GM13977 (cell line): ENCODE measurements at regions not wholly inside any gene's neighbourhood (a gene's known extent, or its start where the extent isn't known, plus 50 kb on each side); places are given as distances from the start of the nearest gene placed in this dataset.

Experiments
- DNase-seq: peaks from one replicate; pipeline ENCODE4 v3.0.0; 2012; ENCODE audit warnings: low spot score
- in situ Hi-C: fragments of 300-500 bp; cut with MboI; formaldehyde crosslinking; loops from one replicate; pipeline ENCODE4 v1.12.0; 2022; ENCODE audit warnings: low sequenced_read_pairs, low pct_unique_long_range_greater_than_20kb, mixed read lengths, inconsistent platforms; ENCODE audit not compliant: unreplicated experiment
- TF ChIP-seq, protein P1 (sequence below): IDR thresholded peaks from 2 replicates; pipeline ENCODE4 v1.5.1; 2012; ENCODE audit warnings: mild to moderate bottlenecking, control low read depth; ENCODE audit not compliant: insufficient read depth; ENCODE audit errors: extremely low read depth, missing control alignments

DNA sequence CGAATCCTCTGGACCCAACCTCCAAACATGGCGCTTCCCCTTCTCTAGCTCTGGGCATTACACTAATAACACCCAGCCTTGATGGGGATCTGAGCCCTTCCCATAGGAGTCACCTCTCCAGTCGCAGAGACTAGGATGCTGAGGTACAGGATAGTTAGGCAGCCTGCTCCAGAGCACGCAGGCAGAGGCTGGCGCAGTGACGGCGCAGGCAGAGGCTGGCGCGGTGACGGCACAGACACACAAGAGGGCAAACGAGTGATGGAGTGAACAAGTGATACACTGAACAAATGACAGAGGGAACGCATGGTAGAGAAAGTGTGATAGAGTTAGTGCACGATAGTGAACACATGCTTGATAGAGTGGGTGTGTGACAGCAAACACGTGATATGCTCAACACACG is 518.5 kb downstream of the EIPR1 start:
- TF ChIP-seq, protein P1, sequence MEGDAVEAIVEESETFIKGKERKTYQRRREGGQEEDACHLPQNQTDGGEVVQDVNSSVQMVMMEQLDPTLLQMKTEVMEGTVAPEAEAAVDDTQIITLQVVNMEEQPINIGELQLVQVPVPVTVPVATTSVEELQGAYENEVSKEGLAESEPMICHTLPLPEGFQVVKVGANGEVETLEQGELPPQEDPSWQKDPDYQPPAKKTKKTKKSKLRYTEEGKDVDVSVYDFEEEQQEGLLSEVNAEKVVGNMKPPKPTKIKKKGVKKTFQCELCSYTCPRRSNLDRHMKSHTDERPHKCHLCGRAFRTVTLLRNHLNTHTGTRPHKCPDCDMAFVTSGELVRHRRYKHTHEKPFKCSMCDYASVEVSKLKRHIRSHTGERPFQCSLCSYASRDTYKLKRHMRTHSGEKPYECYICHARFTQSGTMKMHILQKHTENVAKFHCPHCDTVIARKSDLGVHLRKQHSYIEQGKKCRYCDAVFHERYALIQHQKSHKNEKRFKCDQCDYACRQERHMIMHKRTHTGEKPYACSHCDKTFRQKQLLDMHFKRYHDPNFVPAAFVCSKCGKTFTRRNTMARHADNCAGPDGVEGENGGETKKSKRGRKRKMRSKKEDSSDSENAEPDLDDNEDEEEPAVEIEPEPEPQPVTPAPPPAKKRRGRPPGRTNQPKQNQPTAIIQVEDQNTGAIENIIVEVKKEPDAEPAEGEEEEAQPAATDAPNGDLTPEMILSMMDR, result no peak
- DNase-seq, result no peak
- in situ Hi-C loops, result no loop called here

DNA sequence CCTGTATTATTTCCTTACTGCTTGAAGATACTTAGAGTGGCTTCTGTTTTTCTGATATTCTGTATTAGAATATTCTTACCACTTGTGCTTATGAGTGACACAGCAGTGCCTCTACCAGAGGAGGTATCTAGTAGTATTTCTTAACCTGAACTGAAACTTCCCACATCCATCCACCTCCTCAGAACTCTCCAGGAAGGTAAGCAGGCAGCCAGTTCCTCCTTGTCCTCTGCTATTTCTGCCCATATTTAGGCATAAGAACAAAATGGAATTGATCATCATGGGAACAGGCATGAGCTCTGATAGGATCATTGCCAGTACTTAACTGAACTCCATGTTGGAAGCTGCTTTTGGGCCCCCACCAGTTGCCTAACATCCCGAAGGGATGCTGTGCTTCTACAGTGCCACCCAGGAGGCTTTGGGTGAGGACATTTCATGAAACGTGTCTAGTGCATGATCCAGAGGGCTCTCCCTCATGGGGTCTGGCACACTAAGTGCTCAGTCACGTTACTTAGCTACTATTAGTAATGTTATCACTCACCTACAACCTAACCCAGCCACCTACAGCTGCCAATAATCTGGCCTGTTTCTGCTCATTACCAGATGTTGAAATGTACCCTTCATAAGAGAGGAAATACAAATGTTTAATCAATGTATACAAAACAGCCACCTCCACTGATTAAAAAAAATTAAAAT is 520.7 kb downstream of the EIPR1 start:
- DNase-seq, result no peak
- in situ Hi-C loops, result no loop called here

DNA sequence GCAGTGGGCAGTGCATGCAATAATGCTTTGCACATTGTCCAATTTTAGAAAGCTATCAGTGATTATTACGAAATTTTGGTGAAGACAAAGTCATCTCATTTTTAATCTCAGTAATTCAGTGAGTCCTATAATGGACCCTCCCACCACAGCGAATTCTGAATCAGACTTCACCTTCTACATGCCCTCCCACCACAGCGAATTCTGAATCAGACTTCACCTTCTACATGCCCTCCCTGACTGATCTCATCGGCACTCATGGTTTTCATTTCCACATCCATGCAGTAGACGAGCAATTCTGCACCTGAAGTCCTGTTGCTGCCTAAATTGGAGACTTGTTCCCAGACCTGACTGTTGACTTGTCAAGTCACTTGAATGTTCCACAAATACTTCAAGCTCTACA is 522.3 kb downstream of the EIPR1 start:
- DNase-seq, result no peak
- in situ Hi-C loops, result no loop called here
- TF ChIP-seq, protein P1, result no peak

More for the DNA sequence above, 520.7 kb downstream of the EIPR1 start:
- TF ChIP-seq, protein P1, result no peak

DNA sequence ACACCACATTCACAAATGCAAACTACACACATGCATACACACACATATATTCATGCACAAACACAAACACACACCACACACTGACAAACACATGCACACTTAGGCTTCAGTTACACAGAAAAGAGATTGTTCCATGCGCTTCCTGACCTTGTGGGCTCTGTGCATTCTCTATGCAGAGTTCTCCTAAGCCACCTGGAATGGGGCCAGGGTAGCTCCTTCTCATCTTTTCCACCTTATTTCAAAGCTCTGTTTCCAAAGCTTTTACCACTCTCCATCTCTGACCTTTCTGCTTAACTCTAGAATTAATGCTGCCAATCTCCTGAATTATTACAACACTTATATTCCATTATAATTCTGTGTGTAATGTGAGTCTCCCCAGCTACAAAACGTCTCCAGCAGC is 522.3 kb upstream of the MYT1L start:
- in situ Hi-C loops, result no loop called here
- TF ChIP-seq, protein P1, result no peak
- DNase-seq, result no peak

DNA sequence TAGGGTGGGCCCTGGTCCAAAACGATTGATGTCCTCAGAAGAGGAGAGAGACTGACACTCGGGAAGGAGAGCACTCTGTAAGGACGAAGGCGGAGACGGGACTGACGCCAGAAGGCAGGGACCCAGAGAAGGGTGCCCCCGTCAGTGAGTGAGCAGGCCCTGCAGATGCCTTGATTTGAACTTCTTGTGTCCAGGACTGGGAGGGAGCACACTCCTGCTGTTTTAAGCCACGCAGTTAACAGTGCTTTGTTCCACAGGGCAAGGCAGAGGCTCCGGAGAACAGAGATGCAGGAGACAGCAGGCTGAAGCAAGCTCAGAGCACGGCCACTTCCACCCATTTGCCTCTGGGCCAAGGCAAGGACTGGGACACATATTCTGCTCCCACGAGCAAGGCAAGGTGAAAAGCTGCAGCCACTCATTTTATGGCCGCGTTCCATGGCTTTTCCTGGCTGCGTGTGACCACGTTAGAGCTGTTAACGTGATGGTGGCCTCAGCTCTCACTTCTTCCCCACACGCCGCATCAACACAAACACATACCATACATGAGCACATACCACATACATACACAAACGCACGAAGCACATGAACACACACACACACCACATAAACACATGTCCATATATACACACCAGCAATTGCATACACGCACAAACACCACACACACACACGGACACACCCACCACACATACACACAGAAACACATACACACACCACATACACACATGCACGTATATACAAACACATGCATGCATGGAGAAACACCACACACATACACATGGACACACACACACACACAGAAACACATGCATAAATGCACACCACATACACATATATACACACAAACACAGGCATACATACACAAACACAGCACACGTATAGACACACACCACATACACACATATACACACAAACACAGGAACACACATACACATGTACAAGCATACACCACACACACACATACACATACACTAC is 521.0 kb upstream of the MYT1L start:
- in situ Hi-C loops, result no loop called here
- TF ChIP-seq, protein P1, result no peak
- no peak for DNase-seq

DNA sequence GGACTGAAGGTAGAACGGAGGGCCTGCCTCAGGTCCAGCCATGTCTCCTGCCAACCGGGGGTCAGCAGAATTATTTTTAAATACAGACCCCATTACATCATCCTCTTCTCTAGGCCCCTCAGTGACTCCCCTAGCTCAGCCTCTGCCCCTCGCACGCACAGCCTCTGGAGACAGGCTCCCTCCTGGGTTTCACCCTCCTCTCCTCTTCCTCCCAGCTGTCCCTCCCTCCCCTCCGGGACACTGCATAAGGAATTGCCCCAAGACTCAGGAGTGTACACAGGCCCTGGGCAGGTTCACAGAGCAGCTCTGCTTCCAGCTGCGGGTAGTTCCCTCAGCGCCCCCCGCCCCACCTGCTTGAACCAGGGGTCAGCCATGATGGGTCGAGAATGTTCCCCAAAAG is 520.2 kb upstream of the MYT1L start:
- TF ChIP-seq, protein P1, result no peak
- in situ Hi-C loops, result no loop called here
- DNase-seq, result no peak
